ENCODE measurements at regions not wholly inside any gene's neighbourhood (a gene's known extent, or its start where the extent isn't known, plus 50 kb on each side); places are given as distances from the start of the nearest gene placed in this dataset.

GRCh38 chr5:167587772-167588437, 703.5 kb upstream of the WWC1 start:
- DNase-seq (ENCODE audit: low read depth, low spot score) (no peak), FAIRE-seq (no peak), ATAC-seq (no peak)
- TF ChIP-seq ZNF687 (IDR thresholded peaks at IDR 0.05) (no peak), FOXK2 (IDR thresholded peaks at IDR 0.05) (no peak), CTCF (IDR thresholded peaks at IDR 0.05 in 2 of 3, conservative IDR thresholded peaks at IDR 0.05 in 1 of 3; ENCODE audit: control insufficient read depth in 2 of 3, extremely low read depth in 1 of 3, insufficient read depth in 1 of 3, low read depth in 3 of 3, low read length in 3 of 3) (peak in 1 of 3 experiments; percentile 9; a peak in 1 of 6 replicates)
- no peaks in the 10 kb centered on the region for H3K36me3 ChIP-seq (ENCODE audit: control insufficient read depth in 2 of 2, insufficient read depth in 2 of 2, low read length in 1 of 2)
- no peak overlapping the region for H3K27ac ChIP-seq (ENCODE audit: control insufficient read depth, insufficient read depth)
- CTCF ChIA-PET: interaction anchor here (1.0 kb wide), 1 partner anchor 11 kb away, joined by 3 read pairs; no protein-coding TSS in a partner anchor
- H3K79me2 ChIP-seq (ENCODE audit: control insufficient read depth, insufficient read depth, low read length): no peaks in the 10 kb centered on the region
- intact Hi-C loops (cut with micrococcal nuclease; ENCODE audit: unreplicated experiment) (no loop called here), in situ Hi-C loops (cut with MboI) (no loop called here)
- no peak overlapping the region for H3K9ac ChIP-seq (ENCODE audit: control insufficient read depth, insufficient read depth, low read length)
- no peaks in the 10 kb centered on the region for H3K27me3 ChIP-seq (replicated peaks in 1 of 2; ENCODE audit: control insufficient read depth in 2 of 2, insufficient read depth in 2 of 2, low read length in 1 of 2)
- no peak overlapping the region for H2AFZ ChIP-seq (ENCODE audit: control insufficient read depth, low read depth, low read length)
- no peaks in the 10 kb centered on the region for H3K4me1 ChIP-seq (ENCODE audit: control insufficient read depth, insufficient read depth, low read length)
- RAD21 ChIA-PET (ENCODE audit: unreplicated experiment): no interaction called here
- no peak overlapping the region for H3K4me2 ChIP-seq (ENCODE audit: control insufficient read depth, insufficient read depth)
- SMC1A ChIA-PET (ENCODE audit: uncharacterized antibody, unreplicated experiment): interaction anchor here (0.6 to 1.1 kb wide), 2 partner anchors 10 to 99 kb away, joined by 3 to 4 read pairs; no protein-coding TSS in a partner anchor
- no peak overlapping the region for H3K4me3 ChIP-seq
- no peaks in the 10 kb centered on the region for H3K9me3 ChIP-seq (replicated peaks; ENCODE audit: control insufficient read depth, insufficient read depth, low read length)
- H4K20me1 ChIP-seq (ENCODE audit: control insufficient read depth, insufficient read depth): no peaks in the 10 kb centered on the region
- no TSS peak for BruUV-seq (replicated peaks)
- POLR2A ChIA-PET: interaction anchor here (0.6 kb wide), 1 partner anchor 33 kb away, joined by 3 read pairs; no protein-coding TSS in a partner anchor
- WGBS (ENCODE audit: insufficient coverage, insufficient replicate concordance, low lambda C conversion rate, missing lambda C conversion rate): 17% methylated on average over 5 of the region's 5 CpGs

All from GM12878 (cell line).